Glomerular visceral epithelial cell (primary cell): ENCODE measurements at regions not wholly inside any gene's neighbourhood (a gene's known extent, or its start where the extent isn't known, plus 50 kb on each side); places are given as distances from the start of the nearest gene placed in this dataset.
"Not testable (repeated sequence)": the region's sequence is repeated elsewhere in the genome, so short reads cannot be mapped to it uniquely, and the experiment has no call there.

Experiments
- DNase-seq: peaks from one replicate; pipeline ENCODE4 v3.0.0-alpha.2; 2016; ENCODE audit errors: extremely low spot score

GRCh38 chr13:82010780-82011179 is 1669.9 kb upstream of the SPRY2 start:
- no peak for DNase-seq

GRCh38 chr13:82002710-82003109 is 1661.8 kb upstream of the SPRY2 start:
- DNase-seq = no peak

- DNase-seq = no peak
These were observed 1654.4 kb upstream of the SPRY2 start for GRCh38 chr13:81995316-81995715.

- no peak for DNase-seq
These were observed 1649.7 kb upstream of the SPRY2 start for GRCh38 chr13:81990652-81991051.

- DNase-seq = no peak
These were observed 1647.6 kb upstream of the SPRY2 start for GRCh38 chr13:81988567-81988966.

- DNase-seq = no peak
These were observed 1646.9 kb upstream of the SPRY2 start for GRCh38 chr13:81987677-81988357.

GRCh38 chr13:81987159-81987558 is 1646.2 kb upstream of the SPRY2 start:
- DNase-seq = no peak

- no peak for DNase-seq
These were observed 1645.4 kb upstream of the SPRY2 start for GRCh38 chr13:81986308-81986707.

- DNase-seq = no peak
These were observed 1616.2 kb upstream of the SPRY2 start for GRCh38 chr13:81957121-81957520.

GRCh38 chr13:81929988-81930387 is 1589.1 kb upstream of the SPRY2 start:
- peak; percentile 23 for DNase-seq

GRCh38 chr13:81927347-81927746 is 1586.4 kb upstream of the SPRY2 start:
- DNase-seq = no peak

- DNase-seq = no peak
These were observed 1576.9 kb upstream of the SPRY2 start for GRCh38 chr13:81917810-81918209.

GRCh38 chr13:81916461-81916860 is 1575.5 kb upstream of the SPRY2 start:
- DNase-seq = no peak

- no peak for DNase-seq
These were observed 1567.0 kb upstream of the SPRY2 start for GRCh38 chr13:81907787-81908372.

GRCh38 chr13:81888855-81889254 is 1547.9 kb upstream of the SPRY2 start:
- DNase-seq = no peak

GRCh38 chr13:81874681-81875661 is 1534.0 kb upstream of the SPRY2 start:
- no peak for DNase-seq

GRCh38 chr13:81874253-81874652 is 1533.3 kb upstream of the SPRY2 start:
- no peak for DNase-seq

GRCh38 chr13:81872581-81872980 is 1531.7 kb upstream of the SPRY2 start:
- DNase-seq = peak; percentile 35

GRCh38 chr13:81871751-81872325 is 1530.9 kb upstream of the SPRY2 start:
- DNase-seq = not testable (repeated sequence)

- DNase-seq = no peak
These were observed 1507.4 kb upstream of the SPRY2 start for GRCh38 chr13:81848291-81848690.

- DNase-seq = no peak
These were observed 1505.8 kb upstream of the SPRY2 start for GRCh38 chr13:81846771-81847170.

GRCh38 chr13:81821259-81821658 is 1480.3 kb upstream of the SPRY2 start:
- no peak for DNase-seq
